Skeletal muscle cell (primary cell): ENCODE measurements at regions not wholly inside any gene's neighbourhood (a gene's known extent, or its start where the extent isn't known, plus 50 kb on each side); places are given as distances from the start of the nearest gene placed in this dataset.
"Not testable (repeated sequence)": the region's sequence is repeated elsewhere in the genome, so short reads cannot be mapped to it uniquely, and the experiment has no call there.

Source experiments
- DNase-seq: peaks from one replicate; pipeline ENCODE4 v3.0.0-alpha.2; 2010; ENCODE audit warnings: low read depth
- H3K4me3 ChIP-seq: 2 replicates; pipeline ENCODE4 v1.5.1; 2011; ENCODE audit warnings: low read depth, mild to moderate bottlenecking, control low read depth, low read length, moderate library complexity

GRCh38 chr4:187077744-187078401 lies 354.2 kb upstream of the FAT1 start:
- DNase-seq: no peak
- no peak overlapping the region for H3K4me3 ChIP-seq

GRCh38 chr4:187084701-187085100 lies 361.0 kb upstream of the FAT1 start:
- DNase-seq: no peak
- H3K4me3 ChIP-seq: no peak overlapping the region

GRCh38 chr4:187085339-187085738 lies 361.7 kb upstream of the FAT1 start:
- no peak for DNase-seq
- no peak overlapping the region for H3K4me3 ChIP-seq

DNA sequence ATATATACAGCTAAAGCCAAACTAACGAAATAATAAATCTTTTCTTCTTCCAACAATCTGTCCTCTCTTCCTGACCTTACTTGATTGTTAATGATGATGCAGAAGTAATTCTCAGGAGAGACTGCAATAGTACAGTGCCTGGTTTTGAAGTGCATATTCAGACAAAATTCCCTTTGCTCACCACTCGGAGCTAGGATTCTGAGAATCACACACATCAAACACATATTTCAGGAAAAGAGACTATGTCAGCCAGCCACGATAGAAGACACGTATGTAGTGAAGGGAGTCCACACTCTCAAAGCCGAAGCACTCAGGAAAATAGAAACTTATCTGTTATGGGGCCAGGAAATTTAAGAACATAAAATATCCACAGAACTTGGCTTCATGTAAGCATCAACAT lies 362.5 kb upstream of the FAT1 start:
- H3K4me3 ChIP-seq: no peak overlapping the region
- no peak for DNase-seq

- DNase-seq: no peak
- H3K4me3 ChIP-seq: no peak overlapping the region
Measured at GRCh38 chr4:187088070-187088799, 364.6 kb upstream of the FAT1 start.

DNA sequence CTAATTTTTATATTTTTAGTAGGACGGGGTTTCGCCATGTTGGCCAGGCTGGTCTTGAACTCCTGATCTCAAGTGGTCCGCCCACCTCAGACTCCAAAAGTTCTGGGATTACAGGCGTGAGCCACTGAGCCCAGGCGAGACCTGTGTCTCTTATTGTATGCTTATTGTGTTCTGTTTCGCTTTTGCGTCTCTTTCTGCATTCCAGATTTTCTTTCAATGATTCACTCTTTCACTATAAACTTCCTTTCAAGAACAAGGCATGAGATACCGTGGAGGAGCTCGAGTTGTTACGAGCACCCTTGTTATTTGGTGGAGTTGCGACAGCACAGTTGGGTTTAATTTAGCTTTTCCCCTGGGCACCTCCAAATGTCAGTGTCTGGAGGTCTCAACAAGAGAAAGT lies 366.7 kb upstream of the FAT1 start:
- DNase-seq: no peak
- H3K4me3 ChIP-seq: no peak overlapping the region

- DNase-seq, H3K4me3 ChIP-seq: not testable (repeated sequence)
Measured at GRCh38 chr4:187090832-187091231, 367.2 kb upstream of the FAT1 start.

- no peak for DNase-seq
Measured at GRCh38 chr4:187094144-187094543, 370.5 kb upstream of the FAT1 start.

GRCh38 chr4:187098429-187098828 lies 374.8 kb upstream of the FAT1 start:
- DNase-seq: no peak
- no peak overlapping the region for H3K4me3 ChIP-seq

More at GRCh38 chr4:187094144-187094543, 370.5 kb upstream of the FAT1 start:
- no peak overlapping the region for H3K4me3 ChIP-seq

DNA sequence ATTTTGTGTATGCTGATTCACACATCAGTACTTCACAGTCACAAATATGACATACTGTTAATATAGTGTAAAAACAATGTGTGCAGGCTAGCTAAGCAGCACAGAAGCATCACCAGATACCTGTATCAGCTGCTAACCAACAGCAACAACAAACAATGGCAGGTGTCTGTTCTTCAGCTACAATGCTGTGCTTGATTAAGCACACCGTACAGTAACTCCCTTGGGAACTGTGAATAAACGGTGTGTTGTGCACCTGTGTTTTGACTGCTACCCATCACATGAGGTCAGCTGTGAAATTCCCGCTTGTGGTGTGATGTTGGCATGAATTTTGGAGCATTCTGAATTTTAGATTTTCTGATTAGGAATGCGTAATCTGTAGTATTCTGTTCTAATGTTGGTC lies 379.7 kb upstream of the FAT1 start:
- DNase-seq: no peak
- no peak overlapping the region for H3K4me3 ChIP-seq

GRCh38 chr4:187108845-187109244 lies 385.2 kb upstream of the FAT1 start:
- no peak overlapping the region for H3K4me3 ChIP-seq
- no peak for DNase-seq

GRCh38 chr4:187109636-187110035 lies 386.0 kb upstream of the FAT1 start:
- no peak for DNase-seq
- H3K4me3 ChIP-seq: no peak overlapping the region

DNA sequence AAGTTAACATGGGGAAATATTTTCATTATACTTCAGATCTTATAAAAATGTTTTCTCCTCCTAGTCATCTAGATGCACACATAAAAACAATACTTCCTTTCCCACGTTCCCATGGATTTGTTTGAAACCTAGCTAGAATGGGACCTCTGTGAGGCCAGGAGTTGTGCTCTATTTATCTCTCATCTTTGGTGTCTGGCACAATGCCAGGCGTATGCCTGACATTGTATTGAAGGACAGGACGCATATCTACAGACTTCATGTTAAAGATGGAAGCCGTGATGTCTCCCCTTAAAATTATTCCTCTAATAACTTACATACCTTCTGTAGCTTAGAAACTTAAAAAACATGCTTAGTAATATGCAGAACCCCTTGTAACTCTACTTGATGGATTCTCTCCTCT lies 394.5 kb upstream of the FAT1 start:
- no peak for DNase-seq
- no peak overlapping the region for H3K4me3 ChIP-seq

- DNase-seq: no peak
- H3K4me3 ChIP-seq: no peak overlapping the region
Measured at GRCh38 chr4:187118602-187119120, 395.0 kb upstream of the FAT1 start.

DNA sequence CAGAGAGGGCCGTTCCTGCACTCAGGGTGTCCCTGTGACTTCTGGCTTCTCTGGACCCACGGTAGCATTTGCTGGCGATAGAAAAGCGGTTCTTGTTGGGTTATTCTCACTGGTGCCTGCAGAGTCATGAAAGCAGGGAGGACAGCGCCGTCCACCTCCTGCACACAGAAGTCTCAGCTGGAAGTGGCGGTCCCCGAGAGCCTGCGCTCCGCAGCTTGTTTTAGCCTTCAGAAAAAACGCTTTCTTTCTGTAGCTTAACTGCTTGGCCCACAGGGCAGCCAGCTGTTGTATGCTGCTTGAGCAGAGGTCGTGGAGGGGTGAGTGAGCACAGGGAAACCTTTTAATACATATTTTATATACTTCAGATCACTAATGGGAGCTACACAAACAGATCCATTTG lies 400.7 kb upstream of the FAT1 start:
- DNase-seq: no peak

GRCh38 chr4:187125062-187125461 lies 401.4 kb upstream of the FAT1 start:
- DNase-seq: no peak
- H3K4me3 ChIP-seq: no peak overlapping the region

More for the DNA sequence above, 400.7 kb upstream of the FAT1 start:
- H3K4me3 ChIP-seq: no peak overlapping the region

DNA sequence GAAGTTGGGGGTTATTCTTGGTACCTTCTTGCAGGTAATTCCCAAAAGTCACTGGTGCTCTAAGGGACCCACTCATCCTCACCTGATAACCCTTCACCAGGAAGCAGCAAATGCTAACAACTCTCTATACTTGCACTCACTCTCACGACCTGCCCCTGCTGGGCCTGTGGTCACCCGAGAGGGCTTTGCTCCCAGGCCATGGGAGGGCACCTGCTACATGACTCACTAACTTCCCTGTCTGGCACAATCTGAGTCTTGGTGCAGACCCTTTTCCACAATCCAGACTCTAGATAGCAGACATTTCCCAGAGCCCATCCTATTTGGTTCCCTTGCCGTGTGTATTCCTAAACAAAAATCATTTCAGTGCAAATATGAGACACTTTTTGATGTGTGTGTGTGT lies 403.8 kb upstream of the FAT1 start:
- DNase-seq: no peak
- no peak overlapping the region for H3K4me3 ChIP-seq

GRCh38 chr4:187128222-187128621 lies 404.6 kb upstream of the FAT1 start:
- peak; percentile 20 for DNase-seq
- H3K4me3 ChIP-seq: no peak overlapping the region

DNA sequence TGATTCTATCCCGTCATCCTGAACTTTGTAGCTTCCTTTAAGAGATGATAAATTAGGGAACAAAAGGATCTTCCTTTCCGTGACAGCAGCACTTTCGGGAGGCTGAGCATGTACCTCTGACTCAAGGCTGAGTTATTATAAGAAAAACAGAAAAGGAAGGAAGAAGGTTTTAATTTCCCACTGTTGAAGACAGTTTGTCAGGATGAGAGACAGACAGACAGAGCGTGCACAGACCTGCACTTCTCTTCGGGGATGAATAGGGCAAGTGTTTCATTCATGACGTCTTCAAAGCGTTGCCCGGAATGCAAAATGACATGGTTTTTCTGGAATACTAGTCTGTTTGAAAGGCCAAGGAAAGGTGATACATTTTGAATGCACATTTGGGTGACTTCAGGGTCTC lies 405.3 kb upstream of the FAT1 start:
- no peak overlapping the region for H3K4me3 ChIP-seq
- DNase-seq: peak; percentile 20

GRCh38 chr4:187131826-187132225 lies 408.2 kb upstream of the FAT1 start:
- not testable (repeated sequence) for H3K4me3 ChIP-seq, DNase-seq

DNA sequence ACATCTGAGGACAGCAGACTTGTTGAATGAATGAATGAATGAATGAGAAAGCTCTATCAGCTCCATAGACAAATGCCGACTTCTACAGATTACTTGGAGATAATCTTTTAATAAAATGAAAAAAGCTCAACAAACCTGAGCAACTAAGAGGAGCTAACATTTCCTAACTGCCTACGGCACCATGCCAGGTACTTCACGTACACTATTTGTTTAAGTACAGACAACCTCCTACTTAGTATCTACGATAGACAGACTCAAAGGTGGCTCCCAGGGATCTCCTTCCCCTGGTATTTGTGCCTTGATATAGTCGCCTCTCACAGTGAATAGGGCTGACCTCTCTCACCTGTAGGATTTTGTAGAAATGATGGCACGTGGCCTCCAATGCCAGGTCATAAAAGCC lies 412.2 kb upstream of the FAT1 start:
- no peak for DNase-seq
- no peak overlapping the region for H3K4me3 ChIP-seq
